WTC11 (cell line): ENCODE measurements at regions not wholly inside any gene's neighbourhood (a gene's known extent, or its start where the extent isn't known, plus 50 kb on each side); places are given as distances from the start of the nearest gene placed in this dataset.
"Not testable (repeated sequence)": the region's sequence is repeated elsewhere in the genome, so short reads cannot be mapped to it uniquely, and the experiment has no call there.

Experiments used
- ATAC-seq: fragments of 200-7000 bp; cut with Tn5 transposase; 2 replicates; pipeline ENCODE4 v1.10.0; 2021; ENCODE audit warnings: mild to moderate bottlenecking, moderate library complexity
- CTCF ChIA-PET: fragments of 300-600 bp; sonication (Branson Sonifier 250); formaldehyde crosslinking; loops from one replicate; lab custom pipeline; 2021; ENCODE audit warnings: antibody characterized with exemption; lab: Charles Lee
- POLR2A ChIA-PET: fragments of 350-600 bp; sonication (Branson Sonifier 250); formaldehyde crosslinking; loops from one replicate; lab custom pipeline; 2021; ENCODE audit warnings: antibody characterized with exemption; lab: Charles Lee
- DNase-seq: peaks from one replicate; pipeline ENCODE4 v3.0.0; 2021; ENCODE audit warnings: low spot score
- H3K27ac Mint-ChIP-seq: 2 replicates; pipeline ENCODE4 v1.8.0; 2021; ENCODE audit warnings: mixed read lengths
- H3K27me3 Mint-ChIP-seq: 2 replicates; pipeline ENCODE4 v1.8.0; 2021; ENCODE audit warnings: low read depth, mild to moderate bottlenecking, moderate library complexity, mixed read lengths
- H3K36me3 Mint-ChIP-seq: 2 replicates; pipeline ENCODE4 v1.8.0; 2021; ENCODE audit warnings: mixed read lengths
- H3K4me1 Mint-ChIP-seq: 2 replicates; pipeline ENCODE4 v1.8.0; 2022; ENCODE audit warnings: mixed read lengths
- H3K4me3 Mint-ChIP-seq: 2 replicates; pipeline ENCODE4 v1.8.0; 2021; ENCODE audit warnings: mild to moderate bottlenecking, moderate library complexity, mixed read lengths
- H3K9me3 Mint-ChIP-seq: 2 replicates; pipeline ENCODE4 v1.8.0; 2021; ENCODE audit warnings: mixed read lengths
- ATF2 ChIP-seq: sonication (generic); formaldehyde crosslinking; IDR thresholded peaks from 2 replicates; pipeline ENCODE4 v1.8.1; 2022; ENCODE audit warnings: low read depth, missing genetic modification reagents, borderline replicate concordance
- ATF6 ChIP-seq: sonication (generic); formaldehyde crosslinking; IDR thresholded peaks from 2 replicates; pipeline ENCODE4 v1.8.1; 2023; ENCODE audit warnings: mild to moderate bottlenecking, missing genetic modification reagents
- CREM ChIP-seq: sonication (generic); formaldehyde crosslinking; IDR thresholded peaks from 2 replicates; pipeline ENCODE4 v1.8.1; 2022; ENCODE audit warnings: mild to moderate bottlenecking, missing genetic modification reagents, moderate library complexity
- ELF4 ChIP-seq: sonication (generic); formaldehyde crosslinking; IDR thresholded peaks from 2 replicates; pipeline ENCODE4 v1.8.1; 2022; ENCODE audit warnings: low read depth, mild to moderate bottlenecking, moderate library complexity, missing genetic modification reagents
- EMX1 ChIP-seq: fragments of 250-450 bp; sonication (Bioruptor Pico); IDR thresholded peaks from 2 replicates; pipeline ENCODE4 v1.8.0; 2021; ENCODE audit warnings: mild to moderate bottlenecking
- ERG ChIP-seq: fragments of 250-450 bp; sonication (Bioruptor Pico); IDR thresholded peaks from 2 replicates; pipeline ENCODE4 v1.8.0; 2021; ENCODE audit warnings: mild to moderate bottlenecking
- IRF2 ChIP-seq: sonication (generic); formaldehyde crosslinking; IDR thresholded peaks from 2 replicates; pipeline ENCODE4 v1.8.0; 2022; ENCODE audit warnings: low read depth, missing genetic modification reagents, borderline replicate concordance
- NFE2L1 ChIP-seq: sonication (generic); formaldehyde crosslinking; IDR thresholded peaks from 2 replicates; pipeline ENCODE4 v1.8.1; 2023; ENCODE audit warnings: missing genetic modification reagents
- PRDM15 ChIP-seq: sonication (generic); formaldehyde crosslinking; IDR thresholded peaks from 2 replicates; pipeline ENCODE4 v1.8.0; 2022; ENCODE audit warnings: missing genetic modification reagents
- RORB ChIP-seq: fragments of 250-450 bp; sonication (Bioruptor Pico); IDR thresholded peaks from 2 replicates; pipeline ENCODE4 v1.9.0; 2021; ENCODE audit warnings: mild to moderate bottlenecking
- SMAD4 ChIP-seq: sonication (generic); formaldehyde crosslinking; IDR thresholded peaks from 2 replicates; pipeline ENCODE4 v1.8.0; 2022; ENCODE audit warnings: mild to moderate bottlenecking, missing genetic modification reagents
- STAT6 ChIP-seq: sonication (generic); formaldehyde crosslinking; conservative IDR thresholded peaks from 2 replicates; pipeline ENCODE4 v1.8.1; 2023; ENCODE audit warnings: mild to moderate bottlenecking, low read depth, missing genetic modification reagents, moderate library complexity
- TCF7 ChIP-seq: sonication (generic); formaldehyde crosslinking; IDR thresholded peaks from 2 replicates; pipeline ENCODE4 v1.8.0; 2022; ENCODE audit warnings: mild to moderate bottlenecking, low read depth, missing genetic modification reagents, moderate library complexity
- ZBTB21 ChIP-seq: sonication (generic); formaldehyde crosslinking; IDR thresholded peaks from 2 replicates; pipeline ENCODE4 v1.8.1; 2023; ENCODE audit warnings: mild to moderate bottlenecking, missing genetic modification reagents, borderline replicate concordance
- ZMAT4 ChIP-seq: fragments of 250-450 bp; sonication (Bioruptor Pico); IDR thresholded peaks from 2 replicates; pipeline ENCODE4 v1.9.0; 2021; ENCODE audit warnings: mild to moderate bottlenecking
- ZNF416 ChIP-seq: fragments of 250-450 bp; sonication (Bioruptor Pico); IDR thresholded peaks from 2 replicates; pipeline ENCODE4 v1.9.0; 2021; ENCODE audit warnings: mild to moderate bottlenecking, inconsistent platforms
- ZSCAN18 ChIP-seq: fragments of 250-450 bp; sonication (Bioruptor Pico); IDR thresholded peaks from 2 replicates; pipeline ENCODE4 v2.1.2; 2022; ENCODE audit warnings: mild to moderate bottlenecking, moderate library complexity

GRCh38 chr1:95660736-95661135 lies 426.7 kb downstream of the RWDD3 start:
- DNase-seq (no peak), ATAC-seq (no peak)
- no peaks in the 10 kb centered on the region for H3K4me1 Mint-ChIP-seq
- peaks cover 16% of the 10 kb centered on the region for H3K9me3 Mint-ChIP-seq
- POLR2A ChIA-PET = no interaction called here
- TF ChIP-seq ZSCAN18 (CRISPR knock-in tag) (no peak), ATF2 (CRISPR knock-in tag) (no peak), ZBTB21 (CRISPR knock-in tag) (no peak), ERG (CRISPR knock-in tag) (no peak), PRDM15 (no peak), IRF2 (CRISPR knock-in tag) (no peak), ATF6 (no peak)
- peaks cover 15% of the 10 kb centered on the region for H3K36me3 Mint-ChIP-seq
- H3K4me3 Mint-ChIP-seq = no peak overlapping the region
- CTCF ChIA-PET = no interaction called here
- H3K27me3 Mint-ChIP-seq = no peaks in the 10 kb centered on the region
- H3K27ac Mint-ChIP-seq = no peak overlapping the region

- POLR2A ChIA-PET = not testable (repeated sequence)
Measured at GRCh38 chr1:95663530-95663929, 429.5 kb downstream of the RWDD3 start.

GRCh38 chr1:95668165-95668564 lies 434.2 kb downstream of the RWDD3 start:
- Mint-ChIP-seq H3K9me3 (peaks cover 17% of the 10 kb centered on the region), H3K4me1 (no peaks in the 10 kb centered on the region), H3K36me3 (peaks cover 10% of the 10 kb centered on the region), H3K27ac (no peak overlapping the region), H3K27me3 (no peaks in the 10 kb centered on the region), H3K4me3 (no peak overlapping the region)
- CTCF ChIA-PET = no interaction called here
- POLR2A ChIA-PET = no interaction called here
- no peak for DNase-seq
- ATAC-seq = no peak
- TF ChIP-seq SMAD4 (CRISPR knock-in tag) (no peak), NFE2L1 (no peak), EMX1 (CRISPR knock-in tag) (no peak), ZMAT4 (CRISPR knock-in tag) (no peak), ELF4 (CRISPR knock-in tag) (no peak), STAT6 (CRISPR knock-in tag) (no peak), CREM (CRISPR knock-in tag) (no peak), TCF7 (no peak), ZNF416 (CRISPR knock-in tag) (no peak), RORB (CRISPR knock-in tag) (no peak)

More at GRCh38 chr1:95663530-95663929, 429.5 kb downstream of the RWDD3 start:
- H3K27ac Mint-ChIP-seq, DNase-seq, ATAC-seq, CTCF ChIA-PET, H3K4me1 Mint-ChIP-seq, H3K4me3 Mint-ChIP-seq, H3K27me3 Mint-ChIP-seq: not testable (repeated sequence)
- Mint-ChIP-seq H3K9me3 (peaks cover 20% of the 10 kb centered on the region), H3K36me3 (peaks cover 16% of the 10 kb centered on the region)
